ENCODE measurements at regions not wholly inside any gene's neighbourhood (a gene's known extent, or its start where the extent isn't known, plus 50 kb on each side); places are given as distances from the start of the nearest gene placed in this dataset.
A peak's percentile ranks its signal among the peaks of the same experiment; 100 is the strongest.

DNA sequence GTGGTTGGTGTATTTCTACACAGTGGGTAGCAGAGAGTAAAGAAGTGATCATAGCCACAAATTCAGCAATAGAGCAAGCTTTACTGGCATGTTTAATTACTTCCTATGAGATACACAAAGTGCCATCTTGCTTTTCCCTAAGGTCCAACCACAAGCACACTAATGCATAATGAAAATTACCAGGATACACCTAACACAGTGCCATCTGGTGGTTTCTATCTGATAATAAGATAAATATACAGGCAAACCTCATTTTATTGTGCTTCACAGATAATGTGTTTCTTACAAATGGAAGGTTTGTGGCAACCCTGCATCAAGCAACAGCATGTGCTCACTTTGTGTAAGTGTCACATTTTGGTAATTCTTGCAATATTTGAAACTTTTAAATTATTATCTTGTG, 223.0 kb downstream of the NSUN3 start:
- peak; percentile 9 for TF ChIP-seq CTCF (IDR thresholded peaks at IDR 0.05; ENCODE audit: insufficient read depth, low read depth, low read length, missing control alignments)
- H3K4me3 ChIP-seq (ENCODE audit: low read length) = no peak overlapping the region
- peak; percentile 25 for DNase-seq (ENCODE audit: low read depth)

DNA sequence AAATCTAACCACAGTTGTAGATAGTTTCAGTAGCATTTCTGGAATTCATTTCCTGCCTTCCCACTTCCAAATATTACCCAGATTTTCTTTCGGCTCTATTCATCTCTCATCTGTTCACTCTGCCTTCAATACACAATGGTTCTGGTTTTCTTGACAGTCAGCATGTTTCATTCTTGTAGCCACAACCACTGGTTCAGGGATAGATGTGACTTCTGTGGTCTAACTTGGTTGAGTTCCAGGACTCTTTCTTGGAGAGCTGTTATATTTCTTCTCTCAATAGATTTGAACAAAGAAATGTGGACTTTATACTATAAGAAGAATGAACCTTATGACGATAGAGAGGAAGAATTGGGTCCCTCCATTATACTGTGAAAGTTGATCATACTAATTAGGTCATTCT, 228.8 kb downstream of the NSUN3 start:
- no peak overlapping the region for H3K4me3 ChIP-seq (ENCODE audit: low read length)
- no peak for TF ChIP-seq CTCF (IDR thresholded peaks at IDR 0.05; ENCODE audit: insufficient read depth, low read depth, low read length, missing control alignments)
- DNase-seq (ENCODE audit: low read depth) = no peak

- no peak for DNase-seq (ENCODE audit: low read depth)
- TF ChIP-seq CTCF (IDR thresholded peaks at IDR 0.05; ENCODE audit: insufficient read depth, low read depth, low read length, missing control alignments) = no peak
These were observed 229.3 kb downstream of the NSUN3 start for GRCh38 chr3:94292151-94292550.

DNA sequence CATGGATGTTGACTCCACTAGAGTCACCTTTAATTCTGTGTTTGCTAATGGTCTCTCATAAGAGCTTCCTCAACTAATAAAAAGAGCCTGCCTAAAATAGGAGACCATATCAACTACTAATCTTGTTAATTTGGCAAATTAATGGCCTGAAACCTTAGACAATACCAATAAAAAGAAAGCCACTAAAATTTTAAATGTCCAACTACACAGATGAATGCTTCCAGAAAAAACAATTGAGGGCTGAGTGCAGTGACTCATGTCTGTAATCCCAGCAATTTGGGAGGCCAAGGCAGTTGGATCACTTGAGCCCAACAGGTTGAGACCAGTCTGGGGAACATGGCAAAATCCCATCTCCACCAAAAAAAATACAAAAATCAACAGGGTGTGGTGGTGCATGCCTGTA, 230.9 kb downstream of the NSUN3 start:
- TF ChIP-seq CTCF (IDR thresholded peaks at IDR 0.05; ENCODE audit: insufficient read depth, low read depth, low read length, missing control alignments) = no peak
- peak; percentile 63 for DNase-seq (ENCODE audit: low read depth)
- no peak overlapping the region for H3K4me3 ChIP-seq (ENCODE audit: low read length)

More at GRCh38 chr3:94292151-94292550, 229.3 kb downstream of the NSUN3 start:
- H3K4me3 ChIP-seq (ENCODE audit: low read length) = no peak overlapping the region

DNA sequence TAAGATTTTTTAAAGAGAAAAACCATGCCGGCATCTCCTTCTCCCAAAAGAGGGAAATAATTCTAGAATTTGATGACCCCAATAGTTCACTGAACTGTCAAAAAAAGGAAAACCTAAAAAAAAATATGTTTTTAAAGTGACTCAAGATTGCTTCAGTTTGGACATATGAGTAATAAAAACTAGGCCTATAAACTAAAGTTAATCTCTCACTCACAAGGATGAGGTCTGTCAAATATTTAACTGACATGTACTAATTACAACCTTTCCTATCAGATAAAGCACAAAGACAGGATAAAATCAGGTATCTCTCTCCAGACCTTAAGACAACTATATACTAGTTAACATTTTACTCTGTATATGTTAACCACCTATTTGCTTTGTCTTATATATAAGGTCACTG, 231.9 kb downstream of the NSUN3 start:
- no peak overlapping the region for H3K4me3 ChIP-seq (ENCODE audit: low read length)
- no peak for DNase-seq (ENCODE audit: low read depth)
- TF ChIP-seq CTCF (IDR thresholded peaks at IDR 0.05; ENCODE audit: insufficient read depth, low read depth, low read length, missing control alignments) = no peak

DNA sequence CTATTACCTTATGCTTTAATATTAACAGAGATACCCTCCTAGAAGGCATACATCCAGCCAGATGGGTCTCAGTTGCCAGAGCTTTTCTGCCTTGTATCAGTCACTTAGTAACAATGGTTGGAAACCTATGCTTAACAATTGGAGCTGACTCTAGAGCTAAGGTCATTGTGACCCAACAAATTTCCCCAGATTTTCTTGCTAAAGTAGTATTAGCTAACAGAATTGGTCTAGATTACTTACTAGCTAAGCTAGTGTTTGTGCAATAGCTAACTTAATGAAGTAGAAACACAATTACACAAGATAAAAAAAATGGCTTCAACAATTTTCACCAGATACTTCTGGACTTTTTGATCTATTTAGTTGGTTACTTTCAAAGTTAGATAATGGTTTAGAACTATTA, 236.9 kb downstream of the NSUN3 start:
- no peak for DNase-seq (ENCODE audit: low read depth)
- no peak for TF ChIP-seq CTCF (IDR thresholded peaks at IDR 0.05; ENCODE audit: insufficient read depth, low read depth, low read length, missing control alignments)
- no peak overlapping the region for H3K4me3 ChIP-seq (ENCODE audit: low read length)

DNA sequence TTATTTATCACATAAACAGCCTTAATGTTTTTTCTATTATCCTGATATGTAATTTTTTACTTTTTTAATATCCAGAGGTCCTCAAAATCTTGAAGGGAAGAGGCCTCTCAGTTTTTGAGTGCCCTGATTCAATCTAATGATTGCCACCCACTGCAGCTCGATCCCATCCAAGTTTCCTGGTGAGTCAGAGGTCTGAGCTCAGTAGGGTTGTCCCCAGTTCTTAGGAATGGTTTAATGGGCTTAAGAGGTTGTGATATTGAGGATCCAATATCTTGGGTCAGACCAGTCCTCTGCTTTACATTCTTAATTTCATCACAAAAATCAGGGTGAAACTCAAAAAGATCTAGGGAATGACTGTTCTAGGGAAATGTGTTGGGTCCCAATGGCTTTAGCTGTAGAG, 238.5 kb downstream of the NSUN3 start:
- no peak overlapping the region for H3K4me3 ChIP-seq (ENCODE audit: low read length)
- peak; percentile 19 for DNase-seq (ENCODE audit: low read depth)
- TF ChIP-seq CTCF (IDR thresholded peaks at IDR 0.05; ENCODE audit: insufficient read depth, low read depth, low read length, missing control alignments) = no peak

All from epithelial cell of esophagus (primary cell).